ENCODE measurements at regions not wholly inside any gene's neighbourhood (a gene's known extent, or its start where the extent isn't known, plus 50 kb on each side); places are given as distances from the start of the nearest gene placed in this dataset.

GRCh38 chr12:11539156-11539555 lies 110.3 kb upstream of the ETV6 start (continued):
- TF ChIP-seq, protein P1, sequence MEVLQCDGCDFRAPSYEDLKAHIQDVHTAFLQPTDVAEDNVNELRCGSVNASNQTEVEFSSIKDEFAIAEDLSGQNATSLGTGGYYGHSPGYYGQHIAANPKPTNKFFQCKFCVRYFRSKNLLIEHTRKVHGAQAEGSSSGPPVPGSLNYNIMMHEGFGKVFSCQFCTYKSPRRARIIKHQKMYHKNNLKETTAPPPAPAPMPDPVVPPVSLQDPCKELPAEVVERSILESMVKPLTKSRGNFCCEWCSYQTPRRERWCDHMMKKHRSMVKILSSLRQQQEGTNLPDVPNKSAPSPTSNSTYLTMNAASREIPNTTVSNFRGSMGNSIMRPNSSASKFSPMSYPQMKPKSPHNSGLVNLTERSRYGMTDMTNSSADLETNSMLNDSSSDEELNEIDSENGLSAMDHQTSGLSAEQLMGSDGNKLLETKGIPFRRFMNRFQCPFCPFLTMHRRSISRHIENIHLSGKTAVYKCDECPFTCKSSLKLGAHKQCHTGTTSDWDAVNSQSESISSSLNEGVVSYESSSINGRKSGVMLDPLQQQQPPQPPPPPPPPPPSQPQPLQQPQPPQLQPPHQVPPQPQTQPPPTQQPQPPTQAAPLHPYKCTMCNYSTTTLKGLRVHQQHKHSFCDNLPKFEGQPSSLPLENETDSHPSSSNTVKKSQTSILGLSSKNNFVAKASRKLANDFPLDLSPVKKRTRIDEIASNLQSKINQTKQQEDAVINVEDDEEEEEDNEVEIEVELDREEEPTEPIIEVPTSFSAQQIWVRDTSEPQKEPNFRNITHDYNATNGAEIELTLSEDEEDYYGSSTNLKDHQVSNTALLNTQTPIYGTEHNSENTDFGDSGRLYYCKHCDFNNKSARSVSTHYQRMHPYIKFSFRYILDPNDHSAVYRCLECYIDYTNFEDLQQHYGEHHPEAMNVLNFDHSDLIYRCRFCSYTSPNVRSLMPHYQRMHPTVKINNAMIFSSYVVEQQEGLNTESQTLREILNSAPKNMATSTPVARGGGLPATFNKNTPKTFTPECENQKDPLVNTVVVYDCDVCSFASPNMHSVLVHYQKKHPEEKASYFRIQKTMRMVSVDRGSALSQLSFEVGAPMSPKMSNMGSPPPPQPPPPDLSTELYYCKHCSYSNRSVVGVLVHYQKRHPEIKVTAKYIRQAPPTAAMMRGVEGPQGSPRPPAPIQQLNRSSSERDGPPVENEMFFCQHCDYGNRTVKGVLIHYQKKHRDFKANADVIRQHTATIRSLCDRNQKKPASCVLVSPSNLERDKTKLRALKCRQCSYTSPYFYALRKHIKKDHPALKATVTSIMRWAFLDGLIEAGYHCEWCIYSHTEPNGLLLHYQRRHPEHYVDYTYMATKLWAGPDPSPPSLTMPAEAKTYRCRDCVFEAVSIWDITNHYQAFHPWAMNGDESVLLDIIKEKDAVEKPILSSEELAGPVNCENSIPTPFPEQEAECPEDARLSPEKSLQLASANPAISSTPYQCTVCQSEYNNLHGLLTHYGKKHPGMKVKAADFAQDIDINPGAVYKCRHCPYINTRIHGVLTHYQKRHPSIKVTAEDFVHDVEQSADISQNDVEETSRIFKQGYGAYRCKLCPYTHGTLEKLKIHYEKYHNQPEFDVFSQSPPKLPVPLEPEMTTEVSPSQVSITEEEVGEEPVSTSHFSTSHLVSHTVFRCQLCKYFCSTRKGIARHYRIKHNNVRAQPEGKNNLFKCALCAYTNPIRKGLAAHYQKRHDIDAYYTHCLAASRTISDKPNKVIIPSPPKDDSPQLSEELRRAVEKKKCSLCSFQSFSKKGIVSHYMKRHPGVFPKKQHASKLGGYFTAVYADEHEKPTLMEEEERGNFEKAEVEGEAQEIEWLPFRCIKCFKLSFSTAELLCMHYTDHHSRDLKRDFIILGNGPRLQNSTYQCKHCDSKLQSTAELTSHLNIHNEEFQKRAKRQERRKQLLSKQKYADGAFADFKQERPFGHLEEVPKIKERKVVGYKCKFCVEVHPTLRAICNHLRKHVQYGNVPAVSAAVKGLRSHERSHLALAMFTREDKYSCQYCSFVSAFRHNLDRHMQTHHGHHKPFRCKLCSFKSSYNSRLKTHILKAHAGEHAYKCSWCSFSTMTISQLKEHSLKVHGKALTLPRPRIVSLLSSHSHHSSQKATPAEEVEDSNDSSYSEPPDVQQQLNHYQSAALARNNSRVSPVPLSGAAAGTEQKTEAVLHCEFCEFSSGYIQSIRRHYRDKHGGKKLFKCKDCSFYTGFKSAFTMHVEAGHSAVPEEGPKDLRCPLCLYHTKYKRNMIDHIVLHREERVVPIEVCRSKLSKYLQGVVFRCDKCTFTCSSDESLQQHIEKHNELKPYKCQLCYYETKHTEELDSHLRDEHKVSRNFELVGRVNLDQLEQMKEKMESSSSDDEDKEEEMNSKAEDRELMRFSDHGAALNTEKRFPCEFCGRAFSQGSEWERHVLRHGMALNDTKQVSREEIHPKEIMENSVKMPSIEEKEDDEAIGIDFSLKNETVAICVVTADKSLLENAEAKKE (CRISPR knock-in tag; IDR thresholded peaks at IDR 0.05): no peak
- TF ChIP-seq, protein P2, sequence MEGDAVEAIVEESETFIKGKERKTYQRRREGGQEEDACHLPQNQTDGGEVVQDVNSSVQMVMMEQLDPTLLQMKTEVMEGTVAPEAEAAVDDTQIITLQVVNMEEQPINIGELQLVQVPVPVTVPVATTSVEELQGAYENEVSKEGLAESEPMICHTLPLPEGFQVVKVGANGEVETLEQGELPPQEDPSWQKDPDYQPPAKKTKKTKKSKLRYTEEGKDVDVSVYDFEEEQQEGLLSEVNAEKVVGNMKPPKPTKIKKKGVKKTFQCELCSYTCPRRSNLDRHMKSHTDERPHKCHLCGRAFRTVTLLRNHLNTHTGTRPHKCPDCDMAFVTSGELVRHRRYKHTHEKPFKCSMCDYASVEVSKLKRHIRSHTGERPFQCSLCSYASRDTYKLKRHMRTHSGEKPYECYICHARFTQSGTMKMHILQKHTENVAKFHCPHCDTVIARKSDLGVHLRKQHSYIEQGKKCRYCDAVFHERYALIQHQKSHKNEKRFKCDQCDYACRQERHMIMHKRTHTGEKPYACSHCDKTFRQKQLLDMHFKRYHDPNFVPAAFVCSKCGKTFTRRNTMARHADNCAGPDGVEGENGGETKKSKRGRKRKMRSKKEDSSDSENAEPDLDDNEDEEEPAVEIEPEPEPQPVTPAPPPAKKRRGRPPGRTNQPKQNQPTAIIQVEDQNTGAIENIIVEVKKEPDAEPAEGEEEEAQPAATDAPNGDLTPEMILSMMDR (conservative IDR thresholded peaks at IDR 0.05; ENCODE audit: low read depth in 2 of 2): no peak
- TF ChIP-seq REST (IDR thresholded peaks at IDR 0.05; ENCODE audit: unreplicated experiment) (no peak), STAT1 (IDR thresholded peaks at IDR 0.05; ENCODE audit: unreplicated experiment) (no peak), CREB1 (CRISPR knock-in tag; IDR thresholded peaks at IDR 0.05; ENCODE audit: low read depth) (no peak), ZNF331 (CRISPR knock-in tag; IDR thresholded peaks at IDR 0.05; ENCODE audit: low read depth) (no peak)
